HG02870 (cell line): ENCODE measurements at regions not wholly inside any gene's neighbourhood (a gene's known extent, or its start where the extent isn't known, plus 50 kb on each side); places are given as distances from the start of the nearest gene placed in this dataset.
A peak's percentile ranks its signal among the peaks of the same experiment; 100 is the strongest.
"Not testable (repeated sequence)": the region's sequence is repeated elsewhere in the genome, so short reads cannot be mapped to it uniquely, and the experiment has no call there.

Experiments used
- ATAC-seq: cut with Tn5 transposase; IDR thresholded peaks from one replicate; pipeline ENCODE4 v1.9.1; 2021; ENCODE audit warnings: mild to moderate bottlenecking, moderate library complexity; ENCODE audit not compliant: unreplicated experiment

- no peak for ATAC-seq
Observed at GRCh38 chr10:84698989-84699388, 370.6 kb downstream of the CCSER2 start.

GRCh38 chr10:84700668-84701369, 372.4 kb downstream of the CCSER2 start:
- ATAC-seq: no peak

GRCh38 chr10:84701370-84701720, 373.0 kb downstream of the CCSER2 start:
- ATAC-seq: no peak

- ATAC-seq: no peak
Observed at GRCh38 chr10:84704101-84704500, 375.7 kb downstream of the CCSER2 start.

GRCh38 chr10:84706431-84706830, 378.0 kb downstream of the CCSER2 start:
- ATAC-seq: no peak

GRCh38 chr10:84706875-84707274, 378.5 kb downstream of the CCSER2 start:
- ATAC-seq: no peak

- ATAC-seq: peak; percentile 80
Observed at GRCh38 chr10:84715911-84716310, 387.5 kb downstream of the CCSER2 start.

GRCh38 chr10:84718877-84719616, 390.7 kb downstream of the CCSER2 start:
- no peak for ATAC-seq

- ATAC-seq: no peak
Observed at GRCh38 chr10:84719687-84720086, 391.3 kb downstream of the CCSER2 start.

GRCh38 chr10:84727398-84727797, 399.0 kb downstream of the CCSER2 start:
- ATAC-seq: no peak

- not testable (repeated sequence) for ATAC-seq
Observed at GRCh38 chr10:84739126-84739525, 410.7 kb downstream of the CCSER2 start.

GRCh38 chr10:84739641-84740040, 411.3 kb downstream of the CCSER2 start:
- ATAC-seq: no peak

- no peak for ATAC-seq
Observed at GRCh38 chr10:84743483-84743882, 415.1 kb downstream of the CCSER2 start.

GRCh38 chr10:84755311-84755710, 426.9 kb downstream of the CCSER2 start:
- ATAC-seq: no peak

GRCh38 chr10:84756653-84757052, 428.3 kb downstream of the CCSER2 start:
- not testable (repeated sequence) for ATAC-seq

- not testable (repeated sequence) for ATAC-seq
Observed at GRCh38 chr10:84761994-84762614, 433.7 kb downstream of the CCSER2 start.

- no peak for ATAC-seq
Observed at GRCh38 chr10:84762754-84763394, 434.5 kb downstream of the CCSER2 start.

GRCh38 chr10:84763965-84764364, 435.6 kb downstream of the CCSER2 start:
- ATAC-seq: no peak

GRCh38 chr10:84765086-84765485, 436.7 kb downstream of the CCSER2 start:
- no peak for ATAC-seq

- ATAC-seq: no peak
Observed at GRCh38 chr10:84765656-84766055, 437.3 kb downstream of the CCSER2 start.

- no peak for ATAC-seq
Observed at GRCh38 chr10:84766923-84767322, 438.5 kb downstream of the CCSER2 start.

- ATAC-seq: no peak
Observed at GRCh38 chr10:84768132-84768531, 439.7 kb downstream of the CCSER2 start.
